ENCODE measurements at regions not wholly inside any gene's neighbourhood (a gene's known extent, or its start where the extent isn't known, plus 50 kb on each side); places are given as distances from the start of the nearest gene placed in this dataset.

DNA sequence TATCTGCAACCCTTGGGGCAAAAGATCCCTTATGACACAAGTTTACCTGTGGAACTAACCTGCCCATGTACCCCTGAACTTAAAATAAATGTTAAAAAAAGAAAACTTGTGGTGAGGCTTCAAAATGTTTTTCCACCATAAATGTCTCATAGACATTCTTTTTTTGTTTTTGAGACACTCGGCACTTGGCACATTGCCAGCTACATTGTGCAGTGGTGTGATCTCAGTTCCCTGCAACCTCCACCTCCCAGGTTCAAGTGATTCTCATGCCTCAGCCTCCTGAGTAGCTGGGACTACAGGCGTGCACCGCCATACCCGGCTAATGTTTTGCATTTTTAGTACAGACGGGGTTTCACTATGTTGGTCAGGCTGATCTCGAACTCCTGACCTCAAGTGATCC lies 528.9 kb upstream of the CXorf51A start (continued):
- TF ChIP-seq, protein P1, sequence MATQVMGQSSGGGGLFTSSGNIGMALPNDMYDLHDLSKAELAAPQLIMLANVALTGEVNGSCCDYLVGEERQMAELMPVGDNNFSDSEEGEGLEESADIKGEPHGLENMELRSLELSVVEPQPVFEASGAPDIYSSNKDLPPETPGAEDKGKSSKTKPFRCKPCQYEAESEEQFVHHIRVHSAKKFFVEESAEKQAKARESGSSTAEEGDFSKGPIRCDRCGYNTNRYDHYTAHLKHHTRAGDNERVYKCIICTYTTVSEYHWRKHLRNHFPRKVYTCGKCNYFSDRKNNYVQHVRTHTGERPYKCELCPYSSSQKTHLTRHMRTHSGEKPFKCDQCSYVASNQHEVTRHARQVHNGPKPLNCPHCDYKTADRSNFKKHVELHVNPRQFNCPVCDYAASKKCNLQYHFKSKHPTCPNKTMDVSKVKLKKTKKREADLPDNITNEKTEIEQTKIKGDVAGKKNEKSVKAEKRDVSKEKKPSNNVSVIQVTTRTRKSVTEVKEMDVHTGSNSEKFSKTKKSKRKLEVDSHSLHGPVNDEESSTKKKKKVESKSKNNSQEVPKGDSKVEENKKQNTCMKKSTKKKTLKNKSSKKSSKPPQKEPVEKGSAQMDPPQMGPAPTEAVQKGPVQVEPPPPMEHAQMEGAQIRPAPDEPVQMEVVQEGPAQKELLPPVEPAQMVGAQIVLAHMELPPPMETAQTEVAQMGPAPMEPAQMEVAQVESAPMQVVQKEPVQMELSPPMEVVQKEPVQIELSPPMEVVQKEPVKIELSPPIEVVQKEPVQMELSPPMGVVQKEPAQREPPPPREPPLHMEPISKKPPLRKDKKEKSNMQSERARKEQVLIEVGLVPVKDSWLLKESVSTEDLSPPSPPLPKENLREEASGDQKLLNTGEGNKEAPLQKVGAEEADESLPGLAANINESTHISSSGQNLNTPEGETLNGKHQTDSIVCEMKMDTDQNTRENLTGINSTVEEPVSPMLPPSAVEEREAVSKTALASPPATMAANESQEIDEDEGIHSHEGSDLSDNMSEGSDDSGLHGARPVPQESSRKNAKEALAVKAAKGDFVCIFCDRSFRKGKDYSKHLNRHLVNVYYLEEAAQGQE (IDR thresholded peaks at IDR 0.05; ENCODE audit: low read depth, low read length): no peak
- no peak for TF ChIP-seq SMC3 (IDR thresholded peaks at IDR 0.05; ENCODE audit: low read depth, low read length)
- no peak for TF ChIP-seq SIN3A (IDR thresholded peaks at IDR 0.05; ENCODE audit: borderline replicate concordance, low read depth, low read length)
- TF ChIP-seq RFX5 (IDR thresholded peaks at IDR 0.05; ENCODE audit: low read length): no peak
- no peak for TF ChIP-seq CHD2 (IDR thresholded peaks at IDR 0.05; ENCODE audit: low read length, partially characterized antibody)
- no peak for TF ChIP-seq MXI1 (IDR thresholded peaks at IDR 0.05; ENCODE audit: low read depth, low read length)
- TF ChIP-seq, protein P2, sequence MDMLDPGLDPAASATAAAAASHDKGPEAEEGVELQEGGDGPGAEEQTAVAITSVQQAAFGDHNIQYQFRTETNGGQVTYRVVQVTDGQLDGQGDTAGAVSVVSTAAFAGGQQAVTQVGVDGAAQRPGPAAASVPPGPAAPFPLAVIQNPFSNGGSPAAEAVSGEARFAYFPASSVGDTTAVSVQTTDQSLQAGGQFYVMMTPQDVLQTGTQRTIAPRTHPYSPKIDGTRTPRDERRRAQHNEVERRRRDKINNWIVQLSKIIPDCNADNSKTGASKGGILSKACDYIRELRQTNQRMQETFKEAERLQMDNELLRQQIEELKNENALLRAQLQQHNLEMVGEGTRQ (IDR thresholded peaks at IDR 0.05; ENCODE audit: borderline replicate concordance, low read depth, low read length): no peak

DNA sequence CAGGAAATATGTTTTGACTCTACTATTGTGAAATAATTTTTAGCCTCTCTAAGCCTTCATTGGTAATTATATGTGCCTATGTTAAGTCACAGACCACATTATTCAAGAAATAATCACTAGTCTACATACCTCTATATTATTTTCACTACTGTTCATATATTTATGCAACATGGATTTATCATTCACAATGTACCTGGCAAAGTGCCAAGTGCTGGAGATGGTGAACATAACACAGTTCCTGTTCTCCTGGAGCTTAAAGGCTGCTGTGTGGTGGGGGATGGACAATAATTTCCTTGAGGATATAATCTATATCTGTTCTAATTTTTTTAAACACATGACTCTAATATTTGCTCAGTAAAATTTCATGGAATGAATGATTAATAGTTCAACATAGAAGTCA lies 527.7 kb upstream of the CXorf51A start:
- Histone ChIP-seq H3K36me3 (replicated peaks in 1 of 2; ENCODE audit: control insufficient read depth in 1 of 2, insufficient read depth in 2 of 2, low read length in 1 of 2) (peaks cover 0 to 3% of the 10 kb centered on the region in 2 experiments), H2AFZ (ENCODE audit: low read depth) (no peak overlapping the region), H3K4me1 (ENCODE audit: control insufficient read depth in 1 of 2, insufficient read depth in 2 of 2, low read depth in 1 of 2, low read length in 1 of 2) (no peaks in the 10 kb centered on the region), H3F3A (replicated peaks; ENCODE audit: insufficient read depth) (no peaks in the 10 kb centered on the region), H3K9ac (no peak overlapping the region), H3K27me3 (ENCODE audit: insufficient read depth) (no peaks in the 10 kb centered on the region), H3K9me3 (no peaks in the 10 kb centered on the region), H3K79me2 (ENCODE audit: insufficient read depth) (no peaks in the 10 kb centered on the region), H3K4me3 (ENCODE audit: low read depth in 2 of 2, low read length in 1 of 2) (no peak overlapping the region), H3K4me2 (no peak overlapping the region), H4K20me1 (ENCODE audit: insufficient read depth) (no peaks in the 10 kb centered on the region), H3K9me2 (no peaks in the 10 kb centered on the region; the same call in 1 of the 2 replicates), H3K27ac (ENCODE audit: low read depth in 2 of 2, low read length in 1 of 2) (no peak overlapping the region)
- CTCF ChIA-PET: no interaction called here
- TF ChIP-seq, protein P1 (IDR thresholded peaks at IDR 0.05; ENCODE audit: low read depth, low read length): no peak
- TF ChIP-seq, protein P2 (IDR thresholded peaks at IDR 0.05; ENCODE audit: borderline replicate concordance, low read depth, low read length): no peak
- TF ChIP-seq NFIC (IDR thresholded peaks at IDR 0.05; ENCODE audit: borderline replicate concordance) (no peak), EZH2phosphoT487 (IDR thresholded peaks at IDR 0.05; ENCODE audit: borderline replicate concordance, low read depth) (no peak), GABPA (IDR thresholded peaks at IDR 0.05; ENCODE audit: low read depth) (no peak), MXI1 (IDR thresholded peaks at IDR 0.05; ENCODE audit: low read depth, low read length) (no peak)
- TF ChIP-seq, protein P3, sequence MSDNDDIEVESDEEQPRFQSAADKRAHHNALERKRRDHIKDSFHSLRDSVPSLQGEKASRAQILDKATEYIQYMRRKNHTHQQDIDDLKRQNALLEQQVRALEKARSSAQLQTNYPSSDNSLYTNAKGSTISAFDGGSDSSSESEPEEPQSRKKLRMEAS (IDR thresholded peaks at IDR 0.05; ENCODE audit: low read depth): no peak
- TF ChIP-seq, protein P4, sequence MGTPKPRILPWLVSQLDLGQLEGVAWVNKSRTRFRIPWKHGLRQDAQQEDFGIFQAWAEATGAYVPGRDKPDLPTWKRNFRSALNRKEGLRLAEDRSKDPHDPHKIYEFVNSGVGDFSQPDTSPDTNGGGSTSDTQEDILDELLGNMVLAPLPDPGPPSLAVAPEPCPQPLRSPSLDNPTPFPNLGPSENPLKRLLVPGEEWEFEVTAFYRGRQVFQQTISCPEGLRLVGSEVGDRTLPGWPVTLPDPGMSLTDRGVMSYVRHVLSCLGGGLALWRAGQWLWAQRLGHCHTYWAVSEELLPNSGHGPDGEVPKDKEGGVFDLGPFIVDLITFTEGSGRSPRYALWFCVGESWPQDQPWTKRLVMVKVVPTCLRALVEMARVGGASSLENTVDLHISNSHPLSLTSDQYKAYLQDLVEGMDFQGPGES (IDR thresholded peaks at IDR 0.05; ENCODE audit: low read depth, low read length): no peak
- POLR2A ChIA-PET: no interaction called here
- DNase-seq: no peak
